HEK293 (cell line): ENCODE measurements at regions not wholly inside any gene's neighbourhood (a gene's known extent, or its start where the extent isn't known, plus 50 kb on each side); places are given as distances from the start of the nearest gene placed in this dataset.
"Not testable (repeated sequence)": the region's sequence is repeated elsewhere in the genome, so short reads cannot be mapped to it uniquely, and the experiment has no call there.

Source experiments
- CTCF ChIP-seq: fragments of 450-650 bp; formaldehyde crosslinking; IDR thresholded peaks from 2 replicates; pipeline ENCODE4 v1.5.1; 2016; ENCODE audit warnings: missing biosample characterization, missing genetic modification characterization
- REST ChIP-seq: fragments of 450-650 bp; formaldehyde crosslinking; IDR thresholded peaks from 2 replicates; pipeline ENCODE4 v1.5.1; 2016; ENCODE audit warnings: missing biosample characterization, missing genetic modification characterization
- ZBTB1 ChIP-seq: fragments of 450-650 bp; formaldehyde crosslinking; IDR thresholded peaks from 2 replicates; pipeline ENCODE4 v1.5.1; 2016; ENCODE audit warnings: missing biosample characterization, missing genetic modification characterization
- ZNF561 ChIP-seq: fragments of 450-650 bp; IDR thresholded peaks from 2 replicates; pipeline ENCODE4 v1.5.1; 2018; ENCODE audit warnings: missing biosample characterization, missing genetic modification characterization, borderline replicate concordance

GRCh38 chr17:22356603-22357002 is 664.3 kb downstream of the KCNJ18 start:
- not testable (repeated sequence) for TF ChIP-seq CTCF; REST (tag by site-specific recombination); ZBTB1; ZNF561 (tag by site-specific recombination)
